Retinal pigment epithelial cell (primary cell): ENCODE measurements at regions not wholly inside any gene's neighbourhood (a gene's known extent, or its start where the extent isn't known, plus 50 kb on each side); places are given as distances from the start of the nearest gene placed in this dataset.

Experiments used
- DNase-seq: peaks from one replicate; pipeline ENCODE4 v3.0.0-alpha.2; 2010; ENCODE audit warnings: low read depth
- H3K4me3 ChIP-seq: 2 replicates; pipeline ENCODE4 v1.5.1; 2011; ENCODE audit warnings: mild to moderate bottlenecking, low read length, control low read depth, moderate library complexity
- TF ChIP-seq, protein P1 (sequence below): conservative IDR thresholded peaks from 2 replicates; pipeline ENCODE4 v1.5.1; 2011; ENCODE audit warnings: low read depth, low read length, control low read depth, inconsistent platforms

DNA sequence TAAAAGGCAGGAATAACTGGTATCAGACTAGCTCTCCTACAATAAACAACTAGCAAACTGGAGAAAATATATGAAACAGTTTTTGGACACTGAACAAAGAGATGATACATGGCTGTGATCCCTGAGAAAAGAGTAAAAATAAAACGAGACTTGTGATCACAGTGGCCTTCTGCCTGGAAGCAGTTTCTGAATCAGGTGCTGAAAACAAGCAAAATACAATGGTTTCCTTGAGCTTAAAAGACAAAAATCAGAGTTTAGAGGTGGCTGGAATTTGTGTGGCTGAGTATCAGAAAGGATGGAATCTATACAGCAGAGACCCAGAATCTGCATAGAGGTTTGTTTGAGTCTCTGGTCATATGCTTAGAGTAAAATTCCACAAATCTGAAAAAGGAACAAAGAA, 242.5 kb upstream of the SOX9 start:
- TF ChIP-seq, protein P1, sequence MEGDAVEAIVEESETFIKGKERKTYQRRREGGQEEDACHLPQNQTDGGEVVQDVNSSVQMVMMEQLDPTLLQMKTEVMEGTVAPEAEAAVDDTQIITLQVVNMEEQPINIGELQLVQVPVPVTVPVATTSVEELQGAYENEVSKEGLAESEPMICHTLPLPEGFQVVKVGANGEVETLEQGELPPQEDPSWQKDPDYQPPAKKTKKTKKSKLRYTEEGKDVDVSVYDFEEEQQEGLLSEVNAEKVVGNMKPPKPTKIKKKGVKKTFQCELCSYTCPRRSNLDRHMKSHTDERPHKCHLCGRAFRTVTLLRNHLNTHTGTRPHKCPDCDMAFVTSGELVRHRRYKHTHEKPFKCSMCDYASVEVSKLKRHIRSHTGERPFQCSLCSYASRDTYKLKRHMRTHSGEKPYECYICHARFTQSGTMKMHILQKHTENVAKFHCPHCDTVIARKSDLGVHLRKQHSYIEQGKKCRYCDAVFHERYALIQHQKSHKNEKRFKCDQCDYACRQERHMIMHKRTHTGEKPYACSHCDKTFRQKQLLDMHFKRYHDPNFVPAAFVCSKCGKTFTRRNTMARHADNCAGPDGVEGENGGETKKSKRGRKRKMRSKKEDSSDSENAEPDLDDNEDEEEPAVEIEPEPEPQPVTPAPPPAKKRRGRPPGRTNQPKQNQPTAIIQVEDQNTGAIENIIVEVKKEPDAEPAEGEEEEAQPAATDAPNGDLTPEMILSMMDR: no peak
- no peak for DNase-seq
- H3K4me3 ChIP-seq: no peak overlapping the region

DNA sequence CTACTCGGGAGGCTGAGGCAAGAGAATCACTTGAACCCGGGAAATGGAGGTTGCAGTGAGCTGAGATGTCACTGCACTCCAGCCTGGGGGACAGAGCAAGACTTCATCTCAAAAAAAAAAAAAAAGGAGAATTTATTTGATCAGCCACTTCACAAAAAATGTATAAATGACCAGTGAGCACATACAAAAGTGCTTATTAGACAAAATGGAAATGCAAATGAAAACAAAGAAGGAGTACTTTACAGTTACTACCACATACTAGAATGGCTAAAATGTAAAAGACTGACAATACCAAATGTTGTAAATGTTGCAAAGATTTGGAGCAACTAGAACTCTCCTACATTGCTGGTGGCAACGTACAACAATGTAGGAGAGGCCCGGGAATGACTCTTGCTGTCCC, 241.8 kb upstream of the SOX9 start:
- no peak overlapping the region for H3K4me3 ChIP-seq
- DNase-seq: no peak
- TF ChIP-seq, protein P1: no peak

DNA sequence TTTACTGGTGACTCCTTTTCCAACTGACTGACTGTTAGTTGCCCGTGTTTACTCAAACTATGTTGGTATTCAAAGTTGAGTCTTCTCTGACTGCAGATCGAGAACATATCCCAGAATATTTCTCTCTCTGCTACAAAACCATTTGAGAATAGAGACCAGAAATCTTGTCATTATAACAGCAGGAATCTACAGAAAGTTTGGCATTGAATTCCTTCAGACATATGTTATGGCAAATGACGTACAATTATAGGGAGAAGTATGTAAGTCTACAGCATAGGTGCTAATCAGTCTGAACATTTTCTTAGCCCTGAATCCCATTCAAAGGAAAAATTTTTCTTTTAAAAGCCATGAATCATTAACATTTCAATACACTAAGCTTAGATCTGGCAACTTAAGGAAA, 239.8 kb upstream of the SOX9 start:
- TF ChIP-seq, protein P1: no peak
- no peak for DNase-seq

DNA sequence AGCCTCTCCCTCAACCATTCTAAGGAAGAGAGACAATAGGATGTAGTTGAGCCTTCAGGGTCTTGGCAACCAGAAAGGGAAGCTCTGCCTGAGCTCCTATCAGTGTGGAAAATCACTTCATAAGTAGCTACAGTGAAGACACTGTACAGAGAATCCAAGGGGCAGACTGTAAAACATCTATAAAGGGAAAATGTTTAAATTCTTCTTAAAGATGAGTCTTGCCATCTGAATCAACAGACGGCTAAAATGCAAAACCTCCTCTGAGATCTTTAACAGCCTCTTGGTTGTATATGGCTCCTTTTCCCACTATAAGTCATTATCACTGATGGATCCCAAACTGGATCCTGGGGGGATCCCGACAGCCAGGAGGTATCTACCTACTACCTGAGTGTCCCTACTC, 239.2 kb upstream of the SOX9 start:
- no peak for DNase-seq
- TF ChIP-seq, protein P1: no peak
- H3K4me3 ChIP-seq: no peak overlapping the region

More for the DNA sequence above, 239.8 kb upstream of the SOX9 start:
- no peak overlapping the region for H3K4me3 ChIP-seq

DNA sequence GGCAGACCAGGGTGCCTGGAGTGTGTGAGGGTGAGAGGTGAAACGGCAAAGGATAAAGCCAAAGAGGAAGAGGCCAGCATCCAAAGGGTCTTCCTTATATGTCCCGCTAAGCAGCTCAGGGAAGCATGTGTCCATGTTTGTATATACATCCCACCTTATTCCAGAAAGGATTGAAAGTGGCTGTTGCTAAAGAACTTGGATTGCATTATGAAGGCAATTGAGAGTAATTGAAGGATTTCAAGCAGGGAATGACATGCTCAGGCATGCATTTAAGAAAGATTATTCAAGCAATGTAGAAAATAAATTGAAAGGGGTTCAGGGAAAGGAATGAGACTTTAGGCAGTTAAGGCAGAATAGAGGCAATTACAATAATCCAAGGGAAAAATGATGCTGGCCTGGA, 237.6 kb upstream of the SOX9 start:
- TF ChIP-seq, protein P1: no peak
- no peak for DNase-seq
- no peak overlapping the region for H3K4me3 ChIP-seq

DNA sequence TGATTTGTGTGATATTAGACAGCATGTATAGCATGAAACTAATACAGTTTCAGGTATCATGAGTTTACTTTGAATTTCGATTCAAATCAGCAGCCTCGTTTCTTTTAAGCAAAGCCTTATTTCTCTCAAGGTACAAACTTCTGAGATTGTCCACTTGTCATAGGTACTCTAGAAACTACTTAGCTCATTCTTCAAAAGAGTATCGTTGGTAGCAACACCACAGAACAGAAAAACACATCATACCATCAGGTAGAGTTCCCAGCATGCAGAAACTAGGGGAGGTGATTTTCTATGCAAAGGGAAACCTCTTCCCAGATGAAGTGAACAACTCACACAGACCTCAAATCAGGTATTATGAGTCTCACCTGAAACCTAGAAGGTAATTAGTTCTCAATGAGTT, 237.0 kb upstream of the SOX9 start:
- DNase-seq: no peak
- no peak overlapping the region for H3K4me3 ChIP-seq
- TF ChIP-seq, protein P1: no peak

DNA sequence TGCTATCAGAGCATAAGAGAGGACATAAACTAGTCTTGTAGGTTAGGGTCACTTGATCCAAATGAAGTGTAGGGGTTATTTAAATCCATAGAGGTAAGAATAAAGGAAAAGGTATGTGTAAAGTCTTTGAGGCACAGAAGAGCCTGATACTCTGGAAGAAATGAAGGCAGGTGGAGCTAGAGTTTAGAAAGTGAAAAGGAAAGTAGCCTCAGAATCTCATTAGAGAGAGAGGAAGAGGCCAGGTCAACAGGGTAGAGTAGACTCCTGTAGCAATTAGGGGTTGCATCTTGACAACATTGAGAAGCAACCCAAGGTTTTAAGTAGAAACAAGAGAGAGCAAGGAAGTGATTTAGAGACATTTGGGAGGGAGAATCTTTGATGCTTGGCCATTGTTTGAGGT, 235.2 kb upstream of the SOX9 start:
- no peak for DNase-seq

More for the DNA sequence above, 235.2 kb upstream of the SOX9 start:
- no peak overlapping the region for H3K4me3 ChIP-seq
- TF ChIP-seq, protein P1: no peak
